H9 (cell line): ENCODE measurements at regions not wholly inside any gene's neighbourhood (a gene's known extent, or its start where the extent isn't known, plus 50 kb on each side); places are given as distances from the start of the nearest gene placed in this dataset.

ENCODE experiments used
- DNase-seq: peaks from one replicate; pipeline ENCODE4 v3.0.0-alpha.2; 2017
- H2AFZ ChIP-seq: one replicate; pipeline ENCODE4 v1.6.1; 2013; ENCODE audit warnings: mild to moderate bottlenecking, low read length, control low read depth, moderate library complexity
- H2AK5ac ChIP-seq: 2 replicates; pipeline ENCODE4 v1.6.1; 2013; ENCODE audit warnings: low read length, control low read depth, mixed read lengths; ENCODE audit not compliant: insufficient read length
- H2BK120ac ChIP-seq: one replicate; pipeline ENCODE4 v1.6.1; 2013; ENCODE audit warnings: low read depth, mild to moderate bottlenecking, low read length, control low read depth, inconsistent platforms; ENCODE audit not compliant: poor library complexity, severe bottlenecking
- H2BK12ac ChIP-seq: 2 replicates; pipeline ENCODE4 v1.6.1; 2013; ENCODE audit warnings: low read length, control low read depth, mixed read lengths, low read depth; ENCODE audit not compliant: insufficient read length
- H2BK15ac ChIP-seq: 2 replicates; pipeline ENCODE4 v1.6.1; 2013; ENCODE audit warnings: low read depth, low read length, control low read depth
- H2BK20ac ChIP-seq: one replicate; pipeline ENCODE4 v1.6.1; 2013; ENCODE audit warnings: low read depth, mild to moderate bottlenecking, low read length, control low read depth, inconsistent platforms; ENCODE audit not compliant: poor library complexity, severe bottlenecking
- H2BK5ac ChIP-seq: 2 replicates; pipeline ENCODE4 v1.6.1; 2013; ENCODE audit warnings: low read length, control low read depth, mixed read lengths; ENCODE audit not compliant: insufficient read length
- H3K14ac ChIP-seq: 2 replicates; pipeline ENCODE4 v1.6.1; 2013; ENCODE audit warnings: low read length, control low read depth; ENCODE audit not compliant: insufficient read depth
- H3K18ac ChIP-seq: 2 replicates; pipeline ENCODE4 v1.6.1; 2013; ENCODE audit warnings: low read depth, mild to moderate bottlenecking, mixed read lengths, low read length, control low read depth; ENCODE audit not compliant: insufficient read length
- H3K23ac ChIP-seq: 2 replicates; pipeline ENCODE4 v1.6.1; 2013; ENCODE audit warnings: low read length, control low read depth, mixed read lengths, low read depth; ENCODE audit not compliant: insufficient read length
- H3K23me2 ChIP-seq: 2 replicates; pipeline ENCODE4 v1.6.1; 2013; ENCODE audit warnings: low read depth, mild to moderate bottlenecking, mixed read lengths, low read length, control low read depth; ENCODE audit not compliant: insufficient read length, poor library complexity, severe bottlenecking
- H3K27ac ChIP-seq: 2 replicates; pipeline ENCODE4 v1.5.1; 2013; ENCODE audit warnings: low read length, control low read depth, mixed read lengths, low read depth; ENCODE audit not compliant: insufficient read length
- H3K27me3 ChIP-seq: 2 replicates; pipeline ENCODE4 v1.6.1; 2013; ENCODE audit warnings: low read length, control low read depth, inconsistent platforms; ENCODE audit not compliant: insufficient read depth
- H3K4ac ChIP-seq: 2 replicates; pipeline ENCODE4 v1.6.1; 2013; ENCODE audit warnings: low read depth, mild to moderate bottlenecking, control low read depth, inconsistent platforms, low read length, moderate library complexity
- H3K4me1 ChIP-seq: 2 replicates; pipeline ENCODE4 v1.6.1; 2013; ENCODE audit warnings: low read length, control low read depth, inconsistent platforms; ENCODE audit not compliant: insufficient read depth
- H3K4me2 ChIP-seq: 2 replicates; pipeline ENCODE4 v1.6.1; 2013; ENCODE audit warnings: low read length, control low read depth, mixed read lengths; ENCODE audit not compliant: insufficient read length, insufficient read depth
- H3K56ac ChIP-seq: 2 replicates; pipeline ENCODE4 v1.6.1; 2013; ENCODE audit warnings: low read depth, mild to moderate bottlenecking, mixed read lengths, low read length, control low read depth; ENCODE audit not compliant: insufficient read length
- H3K79me1 ChIP-seq: 2 replicates; pipeline ENCODE4 v1.6.1; 2013; ENCODE audit warnings: low read depth, mild to moderate bottlenecking, moderate library complexity, low read length, control low read depth, inconsistent platforms; ENCODE audit not compliant: insufficient read depth, poor library complexity, severe bottlenecking
- H3K79me2 ChIP-seq: 2 replicates; pipeline ENCODE4 v1.6.1; 2013; ENCODE audit warnings: low read length, control low read depth, inconsistent platforms; ENCODE audit not compliant: insufficient read depth
- H3K9ac ChIP-seq: 2 replicates; pipeline ENCODE4 v1.6.1; 2013; ENCODE audit warnings: low read length, control low read depth, mixed read lengths; ENCODE audit not compliant: insufficient read length; ENCODE audit errors: extremely low read depth
- H3K9me3 ChIP-seq: one replicate; pipeline ENCODE4 v1.6.1; 2013; ENCODE audit warnings: low read depth, low read length, inconsistent platforms; ENCODE audit not compliant: control insufficient read depth
- H3T11ph ChIP-seq: one replicate; pipeline ENCODE4 v1.6.1; 2013; ENCODE audit warnings: mild to moderate bottlenecking, low read length, control low read depth, inconsistent platforms
- H4K20me1 ChIP-seq: one replicate; pipeline ENCODE4 v1.6.1; 2013; ENCODE audit not compliant: control insufficient read depth, insufficient read length, insufficient read depth
- H4K5ac ChIP-seq: 2 replicates; pipeline ENCODE4 v1.6.1; 2013; ENCODE audit warnings: low read depth, mild to moderate bottlenecking, mixed read lengths, low read length, control low read depth; ENCODE audit not compliant: insufficient read length
- H4K8ac ChIP-seq: replicated peaks from 2 replicates; pipeline ENCODE4 v1.6.1; 2013; ENCODE audit warnings: low read length, control low read depth, mixed read lengths, low read depth; ENCODE audit not compliant: insufficient read length
- H4K91ac ChIP-seq: 2 replicates; pipeline ENCODE4 v1.6.1; 2013; ENCODE audit warnings: low read depth, mild to moderate bottlenecking, moderate library complexity, mixed read lengths, low read length, control low read depth; ENCODE audit not compliant: insufficient read length
- H3K27ac Mint-ChIP-seq, 3 experiments: 2 replicates in 2 of 3; 3 replicates in 1 of 3; pipeline ENCODE4 v1.8.0; 2020 to 2021; ENCODE audit warnings: mixed read lengths in 3 of 3, mild to moderate bottlenecking in 1 of 3, moderate library complexity in 1 of 3
- H3K27me3 Mint-ChIP-seq: 2 replicates; pipeline ENCODE4 v1.8.0; 2021; ENCODE audit warnings: low read depth, mild to moderate bottlenecking, moderate library complexity, mixed read lengths
- H3K36me3 Mint-ChIP-seq, 3 experiments: 2 replicates in 2 of 3; 3 replicates in 1 of 3; pipeline ENCODE4 v1.8.0; 2020 to 2021; ENCODE audit warnings: low read depth in 3 of 3, mixed read lengths in 3 of 3; ENCODE audit not compliant: insufficient read depth in 1 of 3
- H3K4me1 Mint-ChIP-seq, 2 experiments: 2 replicates each; pipeline ENCODE4 v1.8.0; 2020; ENCODE audit warnings: mixed read lengths in 2 of 2
- H3K4me3 Mint-ChIP-seq, 2 experiments: 2 replicates in 1 of 2; 3 replicates in 1 of 2; pipeline ENCODE4 v1.8.0; 2020 to 2021; ENCODE audit warnings: mild to moderate bottlenecking in 2 of 2, mixed read lengths in 2 of 2, moderate library complexity in 1 of 2
- H3K9me3 Mint-ChIP-seq, 2 experiments: 2 replicates in 1 of 2; 3 replicates in 1 of 2; pipeline ENCODE4 v1.8.0; 2020; ENCODE audit warnings: mild to moderate bottlenecking in 2 of 2, mixed read lengths in 2 of 2, moderate library complexity in 1 of 2
- CTCF ChIP-seq: fragments of 200-600 bp; sonication (generic); conservative IDR thresholded peaks from 3 replicates; pipeline ENCODE4 v1.8.0; 2021; ENCODE audit warnings: antibody characterized with exemption, mild to moderate bottlenecking
- WGBS: extraction: QIAGEN DNeasy Blood & Tissue Kit; methylation state at CpG from one replicate; pipeline ENCODE4 v1.1.7; 2013; ENCODE audit warnings: missing lambda C conversion rate, low lambda C conversion rate, mixed read lengths; ENCODE audit not compliant: insufficient read length; ENCODE audit errors: extremely low coverage; 5-methylcytosine and 5-hydroxymethylcytosine counted together

GRCh38 chr18:14015416-14015815 lies 100.1 kb upstream of the MC2R start:
- Mint-ChIP-seq H3K9me3 (peaks cover 8 to 14% of the 10 kb centered on the region in 2 experiments; a peak in 4 of 5 replicates), H3K4me3 (no peak overlapping the region), H3K27me3 (peaks cover 3% of the 10 kb centered on the region; the same call in 1 of the 2 replicates), H3K27ac (no peak overlapping the region), H3K4me1 (no peaks in the 10 kb centered on the region), H3K36me3 (peaks cover 6 to 10% (median 7%) of the 10 kb centered on the region in 3 experiments; a peak in 6 of 7 replicates)
- Histone ChIP-seq H4K5ac (no peak overlapping the region), H3K4me1 (no peaks in the 10 kb centered on the region), H3K27ac (no peak overlapping the region), H3K9ac (no peak overlapping the region), H3K23ac (no peak overlapping the region), H2BK15ac (no peak overlapping the region), H2AFZ (no peak overlapping the region), H3K23me2 (no peaks in the 10 kb centered on the region), H3K56ac (no peak overlapping the region), H2BK20ac (no peak overlapping the region), H2BK5ac (no peak overlapping the region), H4K20me1 (no peaks in the 10 kb centered on the region), H3T11ph (no peak overlapping the region), H3K9me3 (no peaks in the 10 kb centered on the region), H2BK12ac (no peak overlapping the region), H4K91ac (no peak overlapping the region), H3K4ac (no peak overlapping the region), H4K8ac (no peak overlapping the region), H3K79me1 (no peaks in the 10 kb centered on the region), H3K79me2 (no peaks in the 10 kb centered on the region), H3K4me2 (no peak overlapping the region), H2BK120ac (no peak overlapping the region), H3K18ac (no peak overlapping the region), H3K14ac (no peak overlapping the region), H2AK5ac (no peak overlapping the region), H3K27me3 (no peaks in the 10 kb centered on the region)
- no CpG with 5 or more reads among the region's 1 CpG for WGBS
- DNase-seq = no peak
- no peak for TF ChIP-seq CTCF
